HG03460 (cell line): ENCODE measurements at regions not wholly inside any gene's neighbourhood (a gene's known extent, or its start where the extent isn't known, plus 50 kb on each side); places are given as distances from the start of the nearest gene placed in this dataset.

Source experiments
- ATAC-seq: cut with Tn5 transposase; IDR thresholded peaks from one replicate; pipeline ENCODE4 v1.9.1; 2021; ENCODE audit not compliant: unreplicated experiment

DNA sequence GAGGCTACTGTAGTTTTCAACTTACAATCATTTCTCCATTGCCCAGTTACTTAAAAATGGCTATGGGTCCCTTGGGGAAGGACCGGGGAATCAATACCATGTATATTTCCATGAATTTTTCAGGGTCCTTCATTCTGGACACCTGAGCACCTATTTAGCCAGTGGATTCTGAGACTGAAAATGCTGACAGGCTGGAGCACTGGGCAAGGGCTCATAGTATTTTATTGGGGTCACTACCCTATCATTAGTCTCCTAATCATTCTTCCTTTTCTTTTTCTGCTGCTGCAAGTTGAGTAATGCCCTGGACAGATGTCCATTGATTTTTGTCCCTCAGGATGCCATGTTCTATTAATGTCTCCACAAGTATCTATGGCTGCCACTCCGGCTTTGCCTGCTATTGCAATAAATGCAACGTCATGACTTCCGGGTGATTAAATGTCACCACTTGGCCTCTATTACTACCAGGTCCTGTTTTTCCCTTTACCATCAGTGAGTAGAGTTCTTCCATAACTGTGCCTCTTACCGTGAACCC is 279.3 kb upstream of the FBXL7 start:
- ATAC-seq = no peak

DNA sequence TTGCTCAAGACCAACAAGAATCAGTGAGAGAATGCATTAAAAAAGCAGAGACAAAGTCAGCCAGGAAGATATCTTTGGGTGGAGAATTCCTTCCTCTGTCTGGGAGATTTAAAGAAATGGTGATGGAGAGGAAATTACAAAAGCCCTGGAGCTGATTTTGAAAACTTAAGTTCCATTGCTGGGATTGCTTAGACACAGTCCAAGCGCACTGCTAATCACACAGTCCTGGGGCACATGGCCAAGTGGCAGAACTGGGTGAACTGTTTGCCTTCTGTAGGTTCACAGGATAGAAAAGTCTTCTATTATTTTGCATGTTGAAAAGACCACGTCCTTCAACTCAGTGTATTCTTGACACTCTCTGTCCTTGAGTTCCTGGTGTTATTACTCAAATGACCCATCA is 284.9 kb upstream of the FBXL7 start:
- no peak for ATAC-seq

DNA sequence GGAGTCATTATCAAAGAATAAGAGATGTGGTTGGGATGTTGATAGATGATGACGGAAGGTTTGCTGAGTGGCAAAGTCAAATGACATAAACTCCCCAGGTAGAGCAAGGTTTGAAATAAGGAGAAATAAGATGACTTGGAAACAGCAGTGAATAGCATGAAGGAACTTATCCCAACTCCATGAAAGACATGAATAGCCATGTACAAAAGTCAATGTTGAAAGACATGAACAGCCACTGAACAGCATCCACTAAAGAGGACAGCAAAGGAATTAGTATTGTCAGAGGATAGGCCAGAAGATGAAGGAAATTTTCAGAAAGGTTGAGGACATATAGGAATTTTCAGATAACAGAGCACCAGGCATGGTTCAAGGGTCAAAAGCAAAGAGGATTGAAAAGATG is 286.0 kb upstream of the FBXL7 start:
- no peak for ATAC-seq

DNA sequence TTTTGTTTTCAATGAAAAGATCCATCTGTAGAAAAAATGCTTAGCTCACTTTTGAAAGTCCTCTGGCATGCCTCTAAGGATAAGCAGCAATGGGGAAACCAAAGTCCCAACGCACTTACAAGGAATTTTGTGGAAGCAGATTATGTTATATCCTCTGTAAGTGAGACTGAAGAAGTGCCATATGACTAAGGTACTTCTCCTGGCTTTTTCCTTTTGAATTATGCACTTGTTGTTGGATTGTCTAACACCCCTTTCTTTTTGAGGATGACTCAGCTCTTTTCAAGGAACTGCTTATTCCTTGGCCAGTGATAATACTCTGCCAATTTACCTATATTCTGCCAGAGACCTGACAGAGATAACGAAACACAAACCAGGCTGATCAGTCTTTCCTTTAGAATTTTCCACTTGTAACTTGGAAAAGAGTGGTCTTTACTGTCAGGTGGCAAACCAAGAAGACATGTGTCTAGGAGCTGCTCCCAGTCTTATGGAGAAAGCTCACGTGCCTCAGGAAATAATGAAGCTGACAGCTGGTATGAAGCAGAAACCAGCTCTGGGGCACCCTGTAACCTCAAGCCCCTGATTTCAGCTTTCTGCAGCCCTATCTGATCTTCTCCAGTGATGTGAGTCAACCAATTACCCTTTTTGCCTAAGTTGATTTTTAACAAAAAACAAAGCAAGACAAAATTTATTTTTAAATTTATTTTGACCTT is 290.8 kb upstream of the FBXL7 start:
- ATAC-seq = no peak

DNA sequence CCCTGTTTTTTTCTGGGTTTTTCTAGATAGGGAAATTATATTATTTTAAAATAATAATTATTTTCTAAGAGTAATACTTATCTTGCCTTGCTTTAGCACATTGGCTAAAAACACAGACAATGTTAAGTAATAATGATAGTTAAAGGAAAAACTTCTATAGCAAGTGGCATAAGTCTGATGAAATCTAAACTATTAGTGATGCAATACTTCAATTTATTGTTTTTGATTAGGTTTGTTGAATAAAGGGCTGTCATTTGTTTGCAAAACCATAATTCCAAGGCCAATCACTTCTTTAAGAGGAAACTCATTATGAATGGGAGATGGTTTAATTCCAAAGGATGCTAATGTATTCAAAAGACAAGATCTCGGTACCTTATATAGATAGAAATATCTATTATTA is 293.8 kb upstream of the FBXL7 start:
- no peak for ATAC-seq

DNA sequence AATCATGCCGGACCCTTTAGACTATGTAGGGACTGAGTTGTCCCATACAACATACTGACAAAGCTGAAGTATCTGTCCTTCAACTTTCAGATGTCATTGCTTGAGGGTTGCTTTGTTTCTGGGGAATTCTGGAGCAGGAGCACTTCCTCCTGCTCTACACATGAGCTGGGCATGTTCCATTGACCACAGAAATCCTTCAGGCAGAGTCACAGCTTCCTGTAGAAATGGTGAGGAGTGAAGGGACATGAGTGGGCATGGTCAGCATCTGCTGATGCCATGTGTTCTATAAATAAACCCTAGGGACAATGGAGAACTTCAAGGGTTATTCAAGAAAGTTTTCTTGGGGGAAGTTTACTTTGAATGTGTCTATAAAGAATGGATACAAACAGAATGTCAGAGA is 296.6 kb upstream of the FBXL7 start:
- ATAC-seq = no peak

DNA sequence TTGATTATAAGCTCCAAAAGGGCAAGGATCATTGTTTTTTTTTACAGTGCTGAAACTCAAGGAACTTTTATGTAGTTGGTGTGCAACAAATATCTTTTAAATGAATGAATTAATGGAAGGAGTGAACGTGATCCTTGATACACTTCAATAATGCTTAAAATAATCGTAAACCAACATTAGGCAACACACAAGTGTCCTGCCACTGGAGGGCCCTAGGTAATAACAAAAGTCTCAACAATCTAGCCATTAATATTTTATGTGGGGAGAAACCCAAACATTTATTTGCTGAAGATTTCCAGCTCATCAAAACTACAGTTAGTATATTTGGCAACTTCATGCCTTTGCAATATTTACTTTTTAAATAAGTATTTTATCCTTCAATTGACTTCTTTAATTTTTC is 309.0 kb upstream of the FBXL7 start:
- ATAC-seq = no peak

DNA sequence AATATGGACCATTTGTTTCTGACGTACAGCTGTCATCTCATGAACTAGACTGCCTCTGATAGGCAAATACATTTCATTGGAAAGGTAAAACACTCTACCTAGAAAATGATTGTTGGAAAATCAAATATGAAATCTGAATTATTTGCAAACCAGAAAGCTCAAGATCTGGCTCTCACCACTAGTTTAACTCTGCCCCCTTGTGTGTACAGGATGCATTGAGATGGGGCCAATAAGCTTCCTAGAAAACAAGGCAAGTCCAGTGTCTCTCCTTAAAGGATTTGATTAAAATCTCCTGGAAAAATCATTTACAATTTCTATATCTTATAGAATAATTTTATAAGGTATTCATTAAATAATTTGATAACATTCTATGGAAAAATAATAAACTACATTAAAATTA is 311.9 kb upstream of the ANKH start:
- ATAC-seq = no peak

DNA sequence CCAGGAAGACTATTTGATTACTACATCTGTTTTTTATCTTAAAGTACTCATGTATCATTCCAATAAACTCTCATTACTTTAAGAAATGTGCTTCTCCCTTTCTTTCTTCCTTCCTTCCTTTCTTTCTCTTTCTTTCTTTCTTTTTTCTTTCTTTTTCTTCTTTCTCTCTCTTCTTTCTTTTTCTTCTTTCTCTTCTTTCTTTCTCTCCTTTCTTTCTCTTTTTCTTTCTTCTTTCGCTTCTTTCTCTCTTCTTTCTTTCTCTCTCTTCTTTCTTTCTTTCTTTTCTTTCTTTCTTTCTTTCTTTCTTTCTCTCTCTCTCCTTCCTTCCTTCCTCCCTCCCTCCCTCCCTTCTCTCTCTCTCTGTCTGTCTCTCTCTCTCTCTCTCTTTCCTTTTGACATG is 298.6 kb upstream of the ANKH start:
- ATAC-seq = no peak

DNA sequence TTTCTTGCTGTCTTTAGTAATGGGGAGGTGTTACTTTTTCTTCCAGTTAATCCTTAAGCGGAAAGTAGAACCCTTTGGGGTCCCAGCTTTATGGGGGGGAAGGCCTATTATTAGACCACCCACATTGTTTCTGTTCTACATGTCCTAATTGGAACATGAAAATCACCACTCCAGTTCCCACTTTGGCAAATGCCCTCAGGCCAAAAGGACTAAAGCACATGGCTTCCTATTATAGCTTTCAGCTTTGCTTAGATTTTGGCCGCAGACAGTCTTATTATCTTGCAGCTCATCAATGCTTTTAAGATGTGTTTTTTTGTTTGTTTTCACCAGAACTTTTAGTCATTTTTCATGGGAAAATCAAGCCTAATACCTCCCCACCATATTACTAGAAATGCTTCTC is 296.8 kb upstream of the ANKH start:
- ATAC-seq = no peak

DNA sequence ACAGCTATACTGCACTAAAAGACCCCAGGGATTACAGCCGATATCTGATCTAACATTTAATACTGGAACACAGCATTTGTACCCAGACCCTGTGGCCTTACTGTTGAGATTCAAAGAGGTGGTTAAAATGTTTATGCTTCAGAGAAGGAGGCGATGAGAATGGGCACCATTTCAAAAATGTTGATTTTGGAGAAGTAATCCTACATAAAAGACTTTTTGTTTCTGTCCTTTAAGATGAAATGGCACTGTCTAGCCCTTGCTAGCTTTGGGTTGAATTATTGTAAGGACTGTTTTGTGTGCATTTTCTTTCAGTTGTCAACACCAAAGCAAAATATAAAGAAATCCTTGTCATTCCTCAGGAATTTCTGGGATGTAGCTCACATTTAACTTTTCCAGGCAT is 288.5 kb upstream of the ANKH start:
- ATAC-seq = no peak

DNA sequence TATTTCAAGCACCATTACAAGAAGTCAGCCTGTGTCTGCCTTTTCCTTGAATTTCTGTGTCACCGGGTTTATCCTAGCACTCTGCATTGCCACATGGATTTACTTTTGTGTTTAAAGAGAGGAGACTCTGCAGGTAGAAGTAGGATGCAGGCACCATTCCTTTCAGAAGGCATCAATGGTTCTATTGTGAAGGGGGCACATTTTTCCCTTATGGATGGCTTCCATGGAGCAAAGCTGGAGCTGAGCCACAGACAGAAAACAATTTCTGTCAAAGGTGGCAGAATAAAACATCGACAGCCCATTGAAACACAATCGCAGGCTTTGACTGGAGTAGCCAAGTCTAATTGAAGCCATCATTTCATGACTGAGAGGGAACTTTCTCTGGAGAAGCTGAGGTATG is 288.0 kb upstream of the ANKH start:
- no peak for ATAC-seq

DNA sequence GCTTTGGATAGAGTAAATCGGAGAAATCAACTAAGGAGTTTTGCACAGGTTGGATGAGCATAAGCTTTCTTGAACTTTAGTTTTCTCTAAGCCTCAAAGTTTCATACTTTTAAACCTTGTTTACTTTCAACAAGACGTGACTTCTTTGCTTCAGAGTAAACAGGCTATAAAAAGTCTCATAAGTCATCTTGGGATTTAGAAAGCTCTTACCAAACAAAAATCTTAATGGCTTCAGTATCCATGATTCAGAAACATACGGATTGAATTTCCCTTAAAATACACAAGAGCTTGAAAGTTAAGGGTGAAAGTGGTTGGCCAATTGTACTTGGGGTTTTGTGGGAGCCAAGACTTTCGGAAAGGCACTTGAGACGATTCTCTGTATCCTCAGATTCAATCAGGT is 270.9 kb upstream of the ANKH start:
- ATAC-seq = no peak

DNA sequence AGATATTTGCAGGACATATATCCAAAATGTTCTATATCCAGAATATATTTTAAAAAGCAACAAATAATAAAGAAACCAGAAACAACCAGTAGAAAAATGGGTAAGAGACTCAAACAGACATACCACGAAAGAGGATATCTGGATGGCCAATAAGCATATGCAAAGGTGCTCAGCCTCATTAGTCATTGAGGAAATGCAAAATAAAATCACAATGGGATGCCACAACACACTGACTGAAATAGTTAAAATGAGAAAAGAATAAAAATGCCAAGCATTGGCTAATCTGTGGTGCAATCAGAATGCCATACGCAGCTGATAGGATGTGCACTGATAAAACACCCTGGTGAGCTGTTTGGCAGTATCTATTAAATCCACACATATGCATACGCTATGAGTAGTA is 265.8 kb upstream of the ANKH start:
- no peak for ATAC-seq

DNA sequence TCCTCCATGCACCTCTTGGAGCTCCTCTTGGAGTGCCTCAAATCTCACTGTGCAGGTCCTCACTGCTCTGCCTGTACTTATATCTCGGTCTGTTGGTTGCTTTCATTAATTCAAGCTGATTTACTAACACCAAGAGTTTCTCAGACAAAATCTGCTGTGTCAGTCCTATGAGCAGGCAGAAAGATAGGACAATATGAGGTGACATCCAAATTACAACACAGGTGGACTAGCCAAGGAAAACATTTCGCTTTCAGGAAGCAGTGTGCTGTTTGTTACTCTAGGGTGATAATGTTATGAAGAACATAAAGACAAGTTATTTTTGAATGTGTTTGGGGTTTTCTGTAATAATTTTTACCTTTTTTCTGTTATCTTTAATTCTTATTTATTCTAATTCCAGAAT is 264.1 kb upstream of the ANKH start:
- ATAC-seq = no peak

DNA sequence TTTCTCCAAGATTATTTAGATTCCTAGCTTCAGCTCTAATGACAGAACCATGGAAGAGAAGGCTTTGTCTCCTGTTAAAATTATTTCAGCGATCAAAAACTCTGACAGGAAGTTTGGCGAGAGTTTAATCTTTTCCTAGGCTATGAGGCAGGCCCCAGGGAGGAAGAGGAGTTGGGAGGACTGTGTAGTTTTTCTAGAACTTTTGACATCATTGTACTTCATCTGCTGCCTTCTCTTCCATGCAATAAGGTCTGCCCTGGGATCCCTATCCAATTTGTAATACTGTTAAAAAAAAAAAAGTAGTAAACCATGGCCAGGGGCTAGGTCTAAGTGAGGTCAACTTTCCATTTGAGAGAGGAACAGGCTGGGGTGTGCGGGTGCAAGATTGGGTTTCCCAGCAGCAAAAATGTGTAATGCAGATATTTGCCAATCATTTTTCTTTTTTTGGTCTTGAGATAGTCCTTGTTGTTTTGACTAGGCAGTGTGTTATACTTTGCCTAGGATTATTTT is 261.9 kb upstream of the ANKH start:
- no peak for ATAC-seq

DNA sequence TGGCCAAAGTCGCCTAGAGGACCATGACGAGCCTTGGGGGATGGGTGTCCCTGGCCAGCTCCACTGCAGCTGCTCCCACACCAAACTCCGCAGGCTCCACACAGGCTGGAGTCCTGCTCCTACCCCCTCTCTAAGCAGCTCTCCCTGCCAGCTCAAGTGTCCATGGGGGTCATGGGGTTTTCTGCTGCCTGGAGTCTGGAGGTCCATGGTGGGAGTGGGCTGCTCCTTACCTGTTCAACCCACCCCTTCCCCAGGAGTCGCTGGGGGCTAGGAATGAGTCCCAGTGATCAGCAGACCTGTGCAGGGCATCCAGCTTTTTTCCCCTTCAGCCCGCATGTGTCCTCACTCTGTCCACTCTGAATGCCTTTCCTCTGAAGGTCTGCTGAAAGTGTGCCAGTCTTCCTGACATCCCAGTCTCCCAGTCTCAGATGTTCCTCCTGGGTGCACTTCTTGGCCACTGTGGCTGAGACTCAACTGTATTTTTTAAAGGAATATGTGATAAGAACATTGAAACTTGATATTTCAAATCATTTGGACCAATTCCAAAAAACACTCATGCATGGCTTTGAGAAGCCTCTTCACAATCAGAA is 261.3 kb upstream of the ANKH start:
- no peak for ATAC-seq

DNA sequence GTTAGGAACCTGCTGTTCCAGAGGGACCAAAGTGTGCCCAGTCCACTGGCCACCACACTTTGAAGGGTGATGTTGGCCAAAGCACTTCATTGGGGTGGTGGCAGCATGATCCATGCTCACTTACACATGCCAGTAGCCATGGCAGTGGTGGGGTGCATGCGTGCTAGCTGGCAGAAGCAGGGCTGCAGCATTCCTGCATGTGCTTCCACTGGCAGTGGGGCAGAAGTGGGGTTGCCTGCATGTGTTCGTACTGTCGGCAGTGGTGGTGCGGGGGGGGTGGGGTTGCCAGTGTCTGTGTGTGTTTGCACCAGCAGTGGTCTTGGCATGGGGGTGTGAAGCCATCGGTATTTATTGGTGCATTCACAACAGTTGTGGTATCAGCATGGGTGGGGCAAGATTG is 260.3 kb upstream of the ANKH start:
- ATAC-seq = no peak

DNA sequence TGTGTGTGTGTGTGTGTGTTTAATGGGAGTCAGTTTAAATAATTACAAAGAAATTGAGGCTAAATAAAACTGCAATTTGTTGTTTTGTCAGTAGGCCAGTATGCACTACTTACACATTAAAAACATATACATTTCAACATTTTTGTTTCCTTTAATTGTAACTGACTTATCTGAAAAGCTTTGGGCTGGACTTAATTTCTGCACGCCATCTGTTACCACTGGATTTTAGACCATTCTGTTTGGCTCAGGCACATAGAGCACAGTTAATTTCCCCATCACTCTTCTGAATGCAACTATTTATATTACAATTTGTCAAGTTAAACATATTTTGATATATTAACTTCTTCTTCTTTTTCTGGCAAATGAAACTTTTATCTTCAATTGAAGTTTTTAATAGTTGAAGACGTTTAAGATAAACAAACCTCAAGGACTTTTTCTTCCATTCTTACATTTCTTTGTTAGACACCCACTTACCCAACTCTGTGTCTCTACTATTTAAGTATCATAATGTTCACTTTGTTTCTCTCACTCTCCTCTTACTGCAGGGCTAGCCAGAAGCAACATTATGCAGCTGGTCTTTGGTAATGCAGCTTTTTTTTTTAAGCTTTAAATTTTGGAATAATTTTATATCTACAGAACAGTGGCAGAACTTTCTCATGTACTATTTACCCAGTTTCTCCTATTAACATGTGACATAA is 253.4 kb upstream of the ANKH start:
- ATAC-seq = no peak

DNA sequence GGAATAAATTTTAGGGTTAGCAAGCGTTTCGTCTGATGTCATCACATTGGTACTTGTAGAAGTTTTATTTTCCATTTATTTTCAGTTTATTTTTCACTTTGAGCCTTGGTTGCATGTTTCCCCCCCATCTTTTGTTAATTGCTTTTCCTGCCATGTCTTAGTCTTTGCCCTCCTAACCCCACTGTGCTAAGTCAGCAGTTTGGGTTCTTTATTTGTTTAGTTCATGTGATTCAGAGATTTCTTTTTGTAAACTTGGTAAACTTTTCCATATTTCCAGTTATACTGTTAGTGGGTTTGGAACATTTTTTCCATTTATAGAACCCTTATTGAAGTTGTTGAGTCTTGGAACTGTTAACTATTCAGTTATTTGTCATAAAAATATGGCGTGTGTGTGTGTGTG is 252.9 kb upstream of the ANKH start:
- ATAC-seq = no peak

DNA sequence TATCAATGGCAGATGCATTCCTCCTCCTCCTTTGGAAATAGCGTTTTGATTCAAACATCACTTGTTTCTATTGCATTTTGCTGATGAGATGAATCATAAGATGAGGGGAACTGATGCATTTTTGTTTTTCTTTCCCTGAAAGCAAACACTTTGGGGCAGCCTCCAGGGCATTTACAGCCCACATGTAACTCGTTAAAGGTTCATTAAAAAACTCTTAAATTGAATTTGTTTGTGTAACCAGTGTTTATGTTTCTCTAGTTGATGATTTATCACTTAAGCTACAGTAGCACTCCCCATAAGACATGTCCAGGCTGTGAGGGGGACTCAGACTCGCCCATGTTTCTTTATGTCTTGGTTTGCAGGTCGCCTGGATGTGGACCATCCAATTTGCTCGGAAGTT is 246.1 kb upstream of the ANKH start:
- no peak for ATAC-seq

DNA sequence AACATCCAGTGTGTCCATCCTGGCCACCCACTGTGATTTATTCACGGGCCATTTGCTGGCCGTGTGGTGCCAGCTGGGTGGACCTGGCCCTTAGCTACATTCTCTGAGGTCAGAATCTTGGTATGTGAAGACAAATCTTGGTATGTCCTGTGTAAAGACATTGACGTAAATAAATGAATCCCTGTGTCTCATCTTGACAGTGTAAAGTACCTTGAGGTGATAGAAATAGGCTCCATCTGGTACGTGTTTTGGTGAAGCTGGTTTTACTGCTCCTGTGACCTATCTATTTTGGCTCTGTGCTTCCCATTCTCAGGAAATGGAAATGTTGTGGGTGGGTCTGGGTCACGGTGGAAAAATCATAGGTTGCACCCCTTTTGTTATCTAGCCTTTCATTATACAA is 245.4 kb upstream of the ANKH start:
- ATAC-seq = no peak
